ENCODE measurements at regions not wholly inside any gene's neighbourhood (a gene's known extent, or its start where the extent isn't known, plus 50 kb on each side); places are given as distances from the start of the nearest gene placed in this dataset.

- dilution Hi-C loops (cut with MboI; ENCODE audit: extremely low pct_ligation_motif_present, low sequenced_read_pairs) = no loop called here
- no peak overlapping the region for H3K4me2 ChIP-seq (ENCODE audit: control insufficient read depth, extremely low read depth, insufficient read depth, low read depth, low read length)
- FAIRE-seq (no peak), DNase-seq (ENCODE audit: low read depth, low spot score) (no peak)
- H3K9me1 ChIP-seq (ENCODE audit: control insufficient read depth, extremely low read depth, insufficient read depth, low read length) = no peaks in the 10 kb centered on the region
- no peaks in the 10 kb centered on the region for H3K27me3 ChIP-seq (ENCODE audit: control insufficient read depth, extremely low read depth, insufficient read depth, low read length)
- H3K4me1 ChIP-seq (ENCODE audit: control insufficient read depth, extremely low read depth, insufficient read depth, low read length) = no peaks in the 10 kb centered on the region
- TF ChIP-seq CTCF (optimal IDR thresholded peaks at IDR 0.05 in 1 of 3, IDR thresholded peaks at IDR 0.05 in 1 of 3, conservative IDR thresholded peaks at IDR 0.05 in 1 of 3; ENCODE audit: extremely low read depth in 1 of 3, insufficient read depth in 2 of 3, low read length in 3 of 3) = no peak
- TF ChIP-seq EZH2 (IDR thresholded peaks at IDR 0.05; ENCODE audit: low read length) = no peak
- H3K36me3 ChIP-seq (ENCODE audit: control insufficient read depth in 2 of 2, extremely low read depth in 1 of 2, insufficient read depth in 2 of 2, low read length in 2 of 2) = no peaks in the 10 kb centered on the region
- no peak overlapping the region for H3K27ac ChIP-seq (ENCODE audit: control insufficient read depth, insufficient read depth, low read length)
- no peak overlapping the region for H2AFZ ChIP-seq (ENCODE audit: control insufficient read depth, low read length)
- H3K9ac ChIP-seq (ENCODE audit: control insufficient read depth, extremely low read depth, insufficient read depth, low read length) = no peak overlapping the region
- H3K4me3 ChIP-seq (ENCODE audit: control insufficient read depth in 2 of 3, extremely low read depth in 1 of 3, insufficient read depth in 2 of 3, low read depth in 1 of 3, low read length in 3 of 3) = no peak overlapping the region
- no peaks in the 10 kb centered on the region for H3K9me3 ChIP-seq (ENCODE audit: control insufficient read depth, low read depth, low read length)
- H4K20me1 ChIP-seq (ENCODE audit: control insufficient read depth, extremely low read depth, insufficient read depth, low read length) = no peaks in the 10 kb centered on the region
- H3K79me2 ChIP-seq (ENCODE audit: control insufficient read depth, insufficient read depth, low read length) = no peaks in the 10 kb centered on the region
Measured at GRCh38 chr4:112894480-112894879, 155.0 kb upstream of the ANK2 start.

- no peaks in the 10 kb centered on the region for H3K9me1 ChIP-seq (ENCODE audit: control insufficient read depth, extremely low read depth, insufficient read depth, low read length)
- FAIRE-seq = no peak
Measured at GRCh38 chr4:112894951-112895350, 154.5 kb upstream of the ANK2 start.

More at GRCh38 chr4:112894951-112895350, 154.5 kb upstream of the ANK2 start:
- Histone ChIP-seq H3K9ac (ENCODE audit: control insufficient read depth, extremely low read depth, insufficient read depth, low read length) (no peak overlapping the region), H3K79me2 (ENCODE audit: control insufficient read depth, insufficient read depth, low read length) (no peaks in the 10 kb centered on the region), H3K27ac (ENCODE audit: control insufficient read depth, insufficient read depth, low read length) (no peak overlapping the region), H2AFZ (ENCODE audit: control insufficient read depth, low read length) (no peak overlapping the region), H3K4me3 (ENCODE audit: control insufficient read depth in 2 of 3, extremely low read depth in 1 of 3, insufficient read depth in 2 of 3, low read depth in 1 of 3, low read length in 3 of 3) (no peak overlapping the region), H4K20me1 (ENCODE audit: control insufficient read depth, extremely low read depth, insufficient read depth, low read length) (no peaks in the 10 kb centered on the region), H3K36me3 (ENCODE audit: control insufficient read depth in 2 of 2, extremely low read depth in 1 of 2, insufficient read depth in 2 of 2, low read length in 2 of 2) (no peaks in the 10 kb centered on the region), H3K4me1 (ENCODE audit: control insufficient read depth, extremely low read depth, insufficient read depth, low read length) (no peaks in the 10 kb centered on the region), H3K27me3 (ENCODE audit: control insufficient read depth, extremely low read depth, insufficient read depth, low read length) (no peaks in the 10 kb centered on the region), H3K4me2 (ENCODE audit: control insufficient read depth, extremely low read depth, insufficient read depth, low read depth, low read length) (no peak overlapping the region), H3K9me3 (ENCODE audit: control insufficient read depth, low read depth, low read length) (no peaks in the 10 kb centered on the region)
- DNase-seq (ENCODE audit: low read depth, low spot score) = no peak
- TF ChIP-seq EZH2 (IDR thresholded peaks at IDR 0.05; ENCODE audit: low read length) (no peak), CTCF (optimal IDR thresholded peaks at IDR 0.05 in 1 of 3, IDR thresholded peaks at IDR 0.05 in 1 of 3, conservative IDR thresholded peaks at IDR 0.05 in 1 of 3; ENCODE audit: extremely low read depth in 1 of 3, insufficient read depth in 2 of 3, low read length in 3 of 3) (no peak)
- dilution Hi-C loops (cut with MboI; ENCODE audit: extremely low pct_ligation_motif_present, low sequenced_read_pairs) = no loop called here

All from keratinocyte (primary cell).